Skeletal muscle satellite cell (primary cell): ENCODE measurements at regions not wholly inside any gene's neighbourhood (a gene's known extent, or its start where the extent isn't known, plus 50 kb on each side); places are given as distances from the start of the nearest gene placed in this dataset.

Experiments
- H3K27me3 ChIP-seq: 2 replicates; pipeline ENCODE4 v1.7.0; 2013; ENCODE audit warnings: low read length; ENCODE audit not compliant: control insufficient read depth, insufficient read depth
- H3K36me3 ChIP-seq: 2 replicates; pipeline ENCODE4 v1.7.0; 2013; ENCODE audit warnings: mild to moderate bottlenecking, control low read depth, low read length; ENCODE audit not compliant: insufficient read depth
- H3K4me1 ChIP-seq: 2 replicates; pipeline ENCODE4 v1.7.0; 2013; ENCODE audit warnings: low read length; ENCODE audit not compliant: control insufficient read depth, insufficient read depth
- H3K4me2 ChIP-seq: 2 replicates; pipeline ENCODE4 v1.7.0; 2013; ENCODE audit warnings: mild to moderate bottlenecking, low read length
- H3K4me3 ChIP-seq: 2 replicates; pipeline ENCODE4 v1.7.0; 2013; ENCODE audit warnings: low read length
- H3K9ac ChIP-seq: 2 replicates; pipeline ENCODE4 v1.7.0; 2013; ENCODE audit warnings: mild to moderate bottlenecking, low read depth, low read length, moderate library complexity
- H3K9me3 ChIP-seq: replicated peaks from 2 replicates; pipeline ENCODE4 v1.7.0; 2013; ENCODE audit warnings: mild to moderate bottlenecking, control low read depth, low read length

- no peaks in the 10 kb centered on the region for H3K36me3 ChIP-seq
- no peak overlapping the region for H3K4me2 ChIP-seq
- no peak overlapping the region for H3K9ac ChIP-seq
- H3K27me3 ChIP-seq: no peaks in the 10 kb centered on the region
- H3K9me3 ChIP-seq: no peaks in the 10 kb centered on the region
- H3K4me1 ChIP-seq: no peaks in the 10 kb centered on the region
- no peak overlapping the region for H3K4me3 ChIP-seq
Measured at GRCh38 chr6:113396730-113397129, 460.4 kb upstream of the MARCKS start.

- H3K36me3 ChIP-seq: no peaks in the 10 kb centered on the region
- H3K9me3 ChIP-seq: no peaks in the 10 kb centered on the region
- H3K9ac ChIP-seq: no peak overlapping the region
- H3K27me3 ChIP-seq: no peaks in the 10 kb centered on the region
- H3K4me3 ChIP-seq: no peak overlapping the region
- no peaks in the 10 kb centered on the region for H3K4me1 ChIP-seq
- H3K4me2 ChIP-seq: no peak overlapping the region
Measured at GRCh38 chr6:113397236-113397635, 459.9 kb upstream of the MARCKS start.

GRCh38 chr6:113401231-113401630, 455.9 kb upstream of the MARCKS start:
- no peak overlapping the region for H3K4me3 ChIP-seq
- H3K36me3 ChIP-seq: no peaks in the 10 kb centered on the region
- no peak overlapping the region for H3K9ac ChIP-seq
- no peaks in the 10 kb centered on the region for H3K4me1 ChIP-seq
- H3K27me3 ChIP-seq: no peaks in the 10 kb centered on the region
- no peak overlapping the region for H3K4me2 ChIP-seq
- no peaks in the 10 kb centered on the region for H3K9me3 ChIP-seq

- H3K9ac ChIP-seq: no peak overlapping the region
- no peaks in the 10 kb centered on the region for H3K4me1 ChIP-seq
- no peaks in the 10 kb centered on the region for H3K27me3 ChIP-seq
- no peaks in the 10 kb centered on the region for H3K9me3 ChIP-seq
- no peaks in the 10 kb centered on the region for H3K36me3 ChIP-seq
- H3K4me2 ChIP-seq: no peak overlapping the region
- no peak overlapping the region for H3K4me3 ChIP-seq
Measured at GRCh38 chr6:113402544-113402943, 454.6 kb upstream of the MARCKS start.

GRCh38 chr6:113403966-113404595, 453.1 kb upstream of the MARCKS start:
- H3K4me3 ChIP-seq: no peak overlapping the region
- H3K4me2 ChIP-seq: no peak overlapping the region
- H3K27me3 ChIP-seq: no peaks in the 10 kb centered on the region
- H3K4me1 ChIP-seq: no peaks in the 10 kb centered on the region
- H3K36me3 ChIP-seq: no peaks in the 10 kb centered on the region
- H3K9me3 ChIP-seq: no peaks in the 10 kb centered on the region
- H3K9ac ChIP-seq: no peak overlapping the region

GRCh38 chr6:113405326-113406047, 451.7 kb upstream of the MARCKS start:
- no peaks in the 10 kb centered on the region for H3K9me3 ChIP-seq
- no peaks in the 10 kb centered on the region for H3K27me3 ChIP-seq
- H3K4me2 ChIP-seq: no peak overlapping the region
- H3K36me3 ChIP-seq: no peaks in the 10 kb centered on the region
- no peak overlapping the region for H3K4me3 ChIP-seq
- peaks cover 4% of the 10 kb centered on the region for H3K4me1 ChIP-seq
- H3K9ac ChIP-seq: no peak overlapping the region

GRCh38 chr6:113406048-113406695, 451.0 kb upstream of the MARCKS start:
- H3K9ac ChIP-seq: no peak overlapping the region
- no peaks in the 10 kb centered on the region for H3K27me3 ChIP-seq
- H3K36me3 ChIP-seq: no peaks in the 10 kb centered on the region
- H3K4me2 ChIP-seq: no peak overlapping the region
- H3K4me1 ChIP-seq: peaks cover 9% of the 10 kb centered on the region
- no peaks in the 10 kb centered on the region for H3K9me3 ChIP-seq
- no peak overlapping the region for H3K4me3 ChIP-seq

GRCh38 chr6:113411011-113411410, 446.1 kb upstream of the MARCKS start:
- no peaks in the 10 kb centered on the region for H3K36me3 ChIP-seq
- H3K4me2 ChIP-seq: no peak overlapping the region
- no peaks in the 10 kb centered on the region for H3K27me3 ChIP-seq
- H3K9me3 ChIP-seq: no peaks in the 10 kb centered on the region
- no peak overlapping the region for H3K9ac ChIP-seq
- H3K4me3 ChIP-seq: no peak overlapping the region
- H3K4me1 ChIP-seq: peaks cover 23% of the 10 kb centered on the region

- Histone ChIP-seq H3K4me3 (no peak overlapping the region), H3K36me3 (no peaks in the 10 kb centered on the region), H3K4me1 (peaks cover 23% of the 10 kb centered on the region), H3K9me3 (no peaks in the 10 kb centered on the region), H3K9ac (no peak overlapping the region), H3K4me2 (no peak overlapping the region), H3K27me3 (no peaks in the 10 kb centered on the region)
Measured at GRCh38 chr6:113412589-113413357, 444.4 kb upstream of the MARCKS start.

GRCh38 chr6:113414511-113414910, 442.6 kb upstream of the MARCKS start:
- Histone ChIP-seq H3K4me1 (peaks cover 23% of the 10 kb centered on the region), H3K4me3 (no peak overlapping the region), H3K36me3 (no peaks in the 10 kb centered on the region), H3K27me3 (no peaks in the 10 kb centered on the region), H3K4me2 (no peak overlapping the region), H3K9ac (no peak overlapping the region), H3K9me3 (no peaks in the 10 kb centered on the region)

GRCh38 chr6:113416170-113416569, 441.0 kb upstream of the MARCKS start:
- Histone ChIP-seq H3K4me3 (no peak overlapping the region), H3K9ac (no peak overlapping the region), H3K36me3 (no peaks in the 10 kb centered on the region), H3K4me2 (no peak overlapping the region), H3K9me3 (no peaks in the 10 kb centered on the region), H3K4me1 (peaks cover 14% of the 10 kb centered on the region), H3K27me3 (no peaks in the 10 kb centered on the region)
